ENCODE measurements at regions not wholly inside any gene's neighbourhood (a gene's known extent, or its start where the extent isn't known, plus 50 kb on each side); places are given as distances from the start of the nearest gene placed in this dataset.
"Not testable (repeated sequence)": the region's sequence is repeated elsewhere in the genome, so short reads cannot be mapped to it uniquely, and the experiment has no call there.

GRCh38 chr7:97234494-97234893, 117.0 kb downstream of the SDHAF3 start:
- not testable (repeated sequence) for DNase-seq

DNA sequence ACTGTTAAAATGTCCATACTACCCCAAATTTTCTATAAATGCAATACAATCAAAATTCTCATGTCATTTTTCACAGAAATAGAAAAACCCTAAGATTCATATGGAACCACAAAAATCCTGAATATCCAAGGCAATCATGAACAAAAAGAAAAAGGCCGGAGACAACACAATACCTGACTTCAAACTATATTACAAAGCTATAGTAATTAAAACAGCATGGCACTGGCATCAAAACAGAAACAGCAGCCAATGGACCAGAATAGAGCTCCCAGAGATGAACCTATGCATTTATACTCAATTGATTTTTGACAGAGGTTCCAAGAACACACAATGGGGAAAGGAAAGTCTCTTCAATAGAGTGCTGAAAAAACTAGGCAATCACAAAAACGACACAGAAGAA, 128.8 kb downstream of the SDHAF3 start:
- no peak for DNase-seq

DNA sequence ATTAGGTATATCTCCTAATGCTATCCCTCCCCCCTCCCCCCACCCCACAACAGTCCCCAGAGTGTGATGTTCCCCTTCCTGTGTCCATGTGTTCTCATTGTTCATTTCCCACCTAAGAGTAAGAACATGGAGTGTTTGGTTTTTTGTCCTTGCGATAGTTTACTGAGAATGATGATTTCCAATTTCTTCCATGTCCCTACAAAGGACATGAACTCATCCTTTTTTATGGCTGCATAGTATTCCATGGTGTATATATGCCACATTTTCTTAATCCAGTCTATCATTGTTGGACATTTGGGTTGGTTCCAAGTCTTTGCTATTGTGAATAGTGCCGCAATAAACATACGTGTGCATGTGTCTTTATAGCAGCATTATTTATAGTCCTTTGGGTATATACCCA, 140.7 kb downstream of the SDHAF3 start:
- not testable (repeated sequence) for DNase-seq

- DNase-seq = no peak
Measured at GRCh38 chr7:97269741-97270140, 152.2 kb downstream of the SDHAF3 start.

GRCh38 chr7:97270280-97270679, 152.8 kb downstream of the SDHAF3 start:
- DNase-seq = no peak

DNA sequence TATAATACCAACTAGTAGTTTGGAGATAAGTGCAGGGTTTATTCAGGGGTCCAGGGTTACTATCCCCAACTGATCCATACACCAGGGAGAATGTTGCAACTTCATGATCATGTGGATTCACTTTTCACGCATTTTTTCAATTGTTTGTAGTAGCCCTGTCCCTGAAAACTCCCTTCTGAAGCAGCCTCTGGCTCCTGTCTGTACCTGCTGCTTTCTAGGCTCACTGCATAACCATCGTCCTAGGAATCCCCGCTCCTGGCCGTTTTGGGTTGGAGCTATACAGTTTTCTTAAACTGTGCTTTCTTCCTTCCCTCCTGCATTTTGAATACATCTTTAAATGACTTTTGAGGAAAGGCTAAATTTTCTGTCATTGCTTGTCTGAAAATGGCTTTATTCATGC, 154.1 kb downstream of the SDHAF3 start:
- DNase-seq = no peak

- no peak for DNase-seq
Measured at GRCh38 chr7:97272237-97272975, 154.9 kb downstream of the SDHAF3 start.

DNA sequence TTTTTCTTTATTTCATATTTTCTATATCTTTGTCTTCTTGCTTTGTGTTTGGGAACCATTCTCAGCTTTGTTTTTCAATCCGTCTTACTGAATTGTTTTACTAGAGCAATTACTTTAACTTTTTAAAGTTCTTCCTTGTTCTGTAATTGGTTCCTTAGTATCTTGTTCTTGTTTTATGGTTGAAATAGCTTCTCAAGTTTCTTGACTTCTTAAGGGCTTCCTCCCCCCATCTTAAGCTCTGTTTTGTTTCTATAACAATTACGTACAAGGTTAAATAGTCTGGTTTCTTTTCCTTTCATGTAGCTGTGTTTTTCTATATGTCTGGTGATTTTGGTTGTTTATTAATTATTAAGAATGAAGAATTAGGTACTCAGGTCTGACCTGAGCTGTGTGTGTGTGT, 158.0 kb downstream of the SDHAF3 start:
- no peak for DNase-seq

DNA sequence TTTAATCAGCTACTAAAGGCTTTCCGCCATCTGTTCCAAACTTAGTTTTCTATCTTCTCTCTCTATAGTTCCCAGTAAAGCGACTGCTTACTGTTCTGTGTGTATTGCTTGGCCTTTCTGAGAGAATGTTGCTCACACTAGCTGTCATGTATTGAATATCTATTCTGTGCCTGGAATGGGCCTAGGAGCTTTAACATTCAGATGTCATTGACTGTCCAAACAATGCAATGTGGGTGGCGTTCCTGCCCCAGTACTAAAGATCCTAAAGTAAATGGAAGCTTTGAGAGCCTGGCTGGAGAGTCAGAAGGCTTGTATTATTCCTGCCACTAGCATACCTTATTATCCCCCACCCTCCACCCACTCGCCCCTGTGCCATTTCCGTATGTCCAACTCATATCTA, 163.5 kb downstream of the SDHAF3 start:
- no peak for DNase-seq

GRCh38 chr7:97285348-97285747, 167.8 kb downstream of the SDHAF3 start:
- no peak for DNase-seq

- no peak for DNase-seq
Measured at GRCh38 chr7:97293031-97293430, 175.5 kb downstream of the SDHAF3 start.

- peak; percentile 28 for DNase-seq
Measured at GRCh38 chr7:97298561-97298960, 181.1 kb downstream of the SDHAF3 start.

DNA sequence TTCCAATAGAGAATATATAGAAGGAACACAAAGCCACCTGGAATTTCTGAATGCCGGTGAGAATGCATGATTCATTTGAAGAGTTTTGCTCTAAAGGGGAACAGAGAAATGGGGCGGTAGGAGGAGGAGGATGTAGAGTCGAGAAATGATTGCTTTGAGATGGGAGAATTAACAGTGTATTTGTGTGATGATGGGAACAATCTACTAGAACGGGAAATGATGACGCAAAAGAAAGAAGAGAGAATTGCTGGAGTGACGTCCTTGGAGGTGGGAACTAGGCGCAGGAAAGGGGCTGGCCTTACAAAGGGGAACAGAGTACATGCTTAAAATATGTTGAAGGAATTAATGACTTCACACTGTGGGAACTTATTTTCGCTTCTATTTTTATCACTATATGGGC, 188.1 kb downstream of the SDHAF3 start:
- no peak for DNase-seq

DNA sequence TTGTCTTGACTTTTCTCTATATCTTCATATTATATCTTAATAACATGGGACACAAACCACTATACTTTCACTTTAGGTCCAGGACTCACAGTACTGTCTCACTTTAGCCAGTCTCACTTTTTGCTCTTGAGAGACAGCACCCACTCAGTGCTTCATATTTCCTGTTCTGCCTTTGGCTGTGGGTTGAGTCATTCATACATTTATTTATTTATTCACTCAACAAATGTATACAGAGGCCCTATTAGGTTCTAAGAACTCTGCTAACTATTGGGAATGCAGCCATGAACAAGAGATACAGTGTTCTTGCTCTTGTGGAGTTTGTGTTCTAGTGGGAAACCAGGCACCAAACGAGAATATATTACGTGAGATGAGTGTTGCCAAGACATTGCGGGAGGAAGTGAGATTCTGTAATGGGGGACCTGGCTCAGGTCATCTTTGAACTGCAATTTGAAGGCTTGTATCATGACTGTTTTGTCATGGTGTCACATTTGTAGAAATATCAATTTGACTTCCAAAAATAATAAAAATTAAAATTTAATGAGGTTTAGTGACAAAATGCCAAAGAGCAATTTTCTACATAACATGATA, 190.1 kb downstream of the SDHAF3 start:
- DNase-seq = no peak

DNA sequence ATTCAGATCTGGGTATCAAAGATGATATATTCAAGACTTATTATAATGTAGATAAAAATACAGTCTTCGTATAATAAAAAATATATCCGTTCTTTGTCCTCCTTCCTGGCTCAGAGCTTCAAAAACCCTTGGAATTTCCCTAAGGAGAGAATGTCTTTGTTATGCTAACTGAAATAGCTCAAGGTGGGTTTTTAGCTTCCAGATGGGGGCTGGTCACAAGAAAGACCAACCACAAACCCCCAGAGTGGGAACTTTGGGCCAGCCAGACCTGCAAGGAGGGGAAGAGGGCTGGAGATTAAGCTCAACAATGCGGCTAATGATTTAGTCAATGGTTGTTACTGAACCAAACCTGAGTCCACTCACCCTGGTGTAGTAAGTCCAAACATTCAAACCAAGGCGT, 196.4 kb downstream of the SDHAF3 start:
- no peak for DNase-seq

DNA sequence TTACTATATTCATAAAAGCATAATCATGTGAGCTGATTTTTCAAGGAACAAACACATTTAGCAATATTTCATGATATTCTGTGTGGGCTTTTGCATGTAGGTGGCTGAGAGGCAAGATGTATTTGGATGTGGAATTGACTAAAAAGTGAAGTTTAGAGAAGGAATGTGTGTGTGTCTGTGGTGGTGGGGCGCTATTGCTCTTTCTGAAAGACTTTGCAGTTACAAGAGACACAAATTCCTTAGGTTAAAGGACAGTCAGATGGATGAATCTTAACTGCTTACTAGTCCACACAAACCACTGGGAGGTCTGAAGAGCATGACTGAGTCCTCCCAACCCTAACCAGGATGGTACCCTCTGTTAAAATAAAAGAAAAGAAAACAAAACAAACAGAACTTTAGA, 200.1 kb downstream of the SDHAF3 start:
- DNase-seq = no peak

- DNase-seq = not testable (repeated sequence)
Measured at GRCh38 chr7:97329871-97330270, 212.4 kb downstream of the SDHAF3 start.

GRCh38 chr7:97337849-97338248, 220.4 kb downstream of the SDHAF3 start:
- DNase-seq = no peak

- DNase-seq = no peak
Measured at GRCh38 chr7:97342512-97342911, 225.0 kb downstream of the SDHAF3 start.

DNA sequence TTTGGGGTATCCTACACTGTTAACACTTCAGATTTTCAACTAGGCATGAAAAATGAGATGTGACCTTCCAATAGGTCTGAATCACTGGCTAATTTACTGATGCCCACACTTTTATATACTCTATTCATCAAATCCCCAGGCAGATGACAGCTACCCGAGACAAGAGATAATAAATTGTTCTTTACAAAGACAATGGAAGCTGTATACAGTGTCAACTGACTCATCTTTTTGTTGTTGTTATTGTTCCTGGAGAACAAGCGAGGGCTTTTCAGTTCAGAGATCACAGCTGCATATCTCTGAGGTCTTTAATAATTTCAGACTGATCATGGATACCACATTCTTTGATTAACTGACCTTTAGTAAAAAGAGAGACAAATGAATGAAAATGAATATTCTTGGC, 228.9 kb downstream of the SDHAF3 start:
- DNase-seq = no peak

DNA sequence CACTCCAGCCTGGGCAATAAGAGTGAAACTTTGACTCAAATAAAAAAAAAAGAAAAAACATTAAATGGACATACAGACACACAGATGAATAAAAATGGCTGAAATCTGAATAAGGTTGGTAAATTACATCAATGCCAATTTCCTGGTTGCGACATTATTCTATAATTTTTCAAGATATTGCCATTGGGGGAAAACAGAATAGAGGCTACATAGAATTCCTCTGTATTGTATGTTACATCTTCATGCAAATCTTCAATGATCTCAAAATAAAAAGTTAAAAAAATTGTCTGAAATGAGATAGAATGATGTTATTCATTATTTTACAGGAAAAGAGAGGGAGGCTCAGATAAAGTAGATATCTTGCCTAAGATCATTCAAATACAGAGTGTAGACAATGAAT, 234.0 kb downstream of the SDHAF3 start:
- DNase-seq = no peak

DNA sequence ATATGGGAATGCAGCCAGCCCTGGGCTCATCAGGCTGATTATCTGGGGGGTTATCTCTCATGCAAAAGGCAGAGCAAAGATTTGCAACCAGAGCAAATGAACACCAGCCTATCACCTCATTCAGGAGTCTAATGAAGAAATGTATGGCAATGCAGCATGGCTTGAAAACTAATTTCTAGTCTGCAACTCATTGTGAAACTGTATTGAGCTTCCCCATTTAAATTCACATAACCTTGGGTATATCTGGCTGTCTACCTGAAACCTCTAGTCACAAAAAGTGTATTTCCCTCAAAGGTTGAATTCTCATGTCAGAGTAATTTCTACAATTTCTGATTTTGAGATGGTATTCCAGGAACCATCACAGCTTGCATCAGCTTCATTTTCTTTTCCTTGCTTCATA, 240.0 kb downstream of the SDHAF3 start:
- no peak for DNase-seq

GRCh38 chr7:97372882-97373281, 255.4 kb downstream of the SDHAF3 start:
- no peak for DNase-seq

GRCh38 chr7:97373736-97374135, 256.2 kb downstream of the SDHAF3 start:
- DNase-seq = no peak

GRCh38 chr7:97377713-97378112, 260.2 kb downstream of the SDHAF3 start:
- no peak for DNase-seq
